HG03097 (cell line): ENCODE measurements at regions not wholly inside any gene's neighbourhood (a gene's known extent, or its start where the extent isn't known, plus 50 kb on each side); places are given as distances from the start of the nearest gene placed in this dataset.
A peak's percentile ranks its signal among the peaks of the same experiment; 100 is the strongest.

ENCODE experiments used
- ATAC-seq: cut with Tn5 transposase; IDR thresholded peaks from one replicate; pipeline ENCODE4 v1.9.1; 2021; ENCODE audit not compliant: unreplicated experiment, low FRiP score

DNA sequence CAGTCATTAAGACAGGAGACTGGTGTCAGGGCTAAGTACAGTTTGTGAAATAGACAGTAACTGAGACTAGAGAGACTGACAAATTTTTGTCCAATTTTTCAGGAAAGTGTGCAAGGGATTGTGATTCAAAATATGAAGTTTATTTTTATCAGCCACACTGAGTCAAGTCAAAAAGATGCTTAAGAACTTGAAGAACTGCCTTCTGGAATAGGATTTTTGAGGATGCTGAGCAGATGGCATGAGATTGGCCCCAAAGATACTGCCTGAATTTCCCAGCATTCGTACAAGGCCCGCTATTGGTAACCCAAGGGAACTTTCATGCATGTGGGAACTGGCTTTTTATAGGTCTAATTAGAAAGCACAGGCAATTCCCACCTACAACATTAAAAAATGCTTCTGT lies 610.0 kb downstream of the LMO4 start:
- ATAC-seq: no peak

DNA sequence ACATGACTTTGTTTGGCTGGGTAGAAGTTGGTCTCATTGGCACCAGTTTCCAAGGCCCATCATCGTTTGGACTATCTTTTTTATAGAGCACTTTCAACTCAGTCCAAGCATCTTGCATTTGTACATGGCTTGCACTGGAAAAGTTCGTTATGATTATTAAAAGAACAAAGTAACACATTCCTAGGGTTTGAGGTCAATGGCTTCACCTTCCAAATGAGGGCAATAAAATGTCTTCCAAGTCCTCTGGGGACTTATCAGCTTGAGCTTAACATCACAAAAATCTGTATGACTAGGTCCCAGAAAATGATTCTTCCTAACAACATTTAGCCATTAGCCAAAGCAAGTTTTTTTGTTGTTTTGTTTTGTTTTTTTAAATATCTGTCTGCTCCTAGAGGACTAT lies 610.8 kb downstream of the LMO4 start:
- no peak for ATAC-seq

DNA sequence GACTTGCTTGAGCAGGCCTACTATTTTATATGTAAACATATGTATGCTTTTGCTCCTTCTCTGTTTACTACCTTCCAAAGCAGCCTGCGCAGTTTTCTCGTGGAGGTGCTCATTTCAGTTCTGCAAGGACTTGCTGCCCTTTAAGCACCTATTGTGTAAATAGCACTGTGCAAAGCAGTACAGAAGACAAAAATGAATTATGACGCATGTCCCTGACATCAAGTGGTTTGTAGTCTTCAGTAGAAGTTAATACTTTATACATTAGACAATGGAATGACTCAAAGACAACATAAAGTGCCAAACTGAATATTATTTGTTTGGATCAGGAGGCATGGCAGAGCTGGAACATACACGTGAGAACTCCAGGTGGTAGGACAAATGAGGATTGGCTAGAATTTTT lies 611.7 kb downstream of the LMO4 start:
- ATAC-seq: no peak

DNA sequence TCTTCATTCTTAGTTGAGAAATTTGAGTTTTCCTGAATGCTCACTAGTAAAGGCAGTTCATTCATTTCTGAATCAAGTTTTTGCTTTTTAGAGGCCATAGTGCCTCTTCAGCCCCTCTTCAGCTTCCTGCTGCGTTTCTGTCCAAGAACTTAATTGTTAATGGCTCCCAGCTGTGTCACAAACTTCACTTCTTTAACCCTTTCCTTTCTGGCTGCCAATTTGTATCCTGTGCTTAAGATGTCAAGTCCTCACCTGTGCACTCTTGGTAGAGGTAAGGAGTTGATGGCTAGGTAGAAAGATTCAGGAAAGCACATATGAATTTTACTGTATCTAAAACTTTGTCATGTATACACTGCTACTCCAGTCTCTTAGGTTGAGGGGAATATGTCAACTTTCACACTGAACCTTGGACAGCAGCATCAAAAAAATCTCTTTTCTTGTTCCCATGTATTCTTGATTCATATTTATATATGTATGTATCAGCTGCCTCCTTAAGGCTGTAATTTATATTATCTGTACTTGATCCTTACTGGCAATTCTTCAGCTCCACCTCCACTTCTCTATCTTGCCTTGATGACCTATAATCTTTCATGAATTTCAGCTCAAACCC lies 612.8 kb downstream of the LMO4 start:
- no peak for ATAC-seq

DNA sequence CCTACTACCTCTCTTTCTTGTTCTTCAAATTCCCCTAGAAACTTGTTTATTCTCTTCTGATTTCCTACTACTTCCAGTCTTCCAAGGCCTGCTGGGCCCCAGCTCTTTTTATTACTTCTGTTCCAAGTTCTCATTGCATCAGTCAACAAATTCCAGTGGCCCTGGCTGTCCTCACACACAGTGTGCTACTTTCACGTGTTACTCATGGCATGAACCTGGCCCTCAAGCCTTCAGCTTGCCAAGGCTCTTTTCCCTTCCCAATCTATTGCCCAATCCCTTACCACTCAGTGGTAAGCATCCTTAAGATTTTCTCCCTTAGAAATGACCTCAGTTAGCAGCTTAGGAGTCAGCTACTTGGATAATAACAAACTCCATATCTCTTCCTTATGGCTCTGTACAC lies 613.5 kb downstream of the LMO4 start:
- no peak for ATAC-seq

DNA sequence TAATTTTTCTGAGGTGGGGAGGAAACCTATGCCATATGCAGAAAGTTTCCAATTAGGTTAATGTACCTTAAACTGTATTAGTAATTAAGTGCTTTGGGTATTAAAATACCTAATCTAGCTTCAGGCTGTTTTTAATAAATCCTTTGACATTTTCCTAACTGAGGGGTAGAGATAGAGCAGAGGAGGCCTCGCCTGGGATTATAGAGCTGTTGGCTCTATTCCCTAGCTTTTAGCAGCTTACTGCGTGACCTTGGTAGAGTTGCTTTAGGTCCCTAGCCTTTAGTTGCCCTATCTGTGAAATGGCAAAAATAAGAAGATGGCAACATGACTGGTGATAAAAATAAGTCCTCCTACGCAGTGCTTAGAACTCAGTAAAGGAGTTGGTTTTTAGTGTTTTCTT lies 621.0 kb downstream of the LMO4 start:
- ATAC-seq: no peak

DNA sequence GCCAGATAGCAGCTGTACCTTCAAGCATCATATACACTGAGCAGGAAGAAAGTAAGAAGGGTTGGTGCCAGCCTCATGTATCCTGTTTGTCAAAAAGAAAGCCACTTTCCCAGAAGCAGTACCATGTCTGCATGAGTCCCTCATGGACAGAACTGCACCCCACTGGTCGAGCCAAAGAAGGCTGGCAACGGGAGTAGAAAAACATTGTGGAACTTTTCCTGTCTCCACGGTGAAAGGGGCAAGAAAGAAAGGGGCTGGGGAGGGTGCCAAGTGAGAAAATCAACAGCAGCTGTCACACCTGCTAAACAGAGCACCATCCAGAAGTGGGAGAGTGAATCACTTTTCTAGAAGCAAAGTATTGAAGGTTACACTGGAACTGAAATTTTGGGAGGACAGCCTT lies 621.7 kb downstream of the LMO4 start:
- no peak for ATAC-seq

DNA sequence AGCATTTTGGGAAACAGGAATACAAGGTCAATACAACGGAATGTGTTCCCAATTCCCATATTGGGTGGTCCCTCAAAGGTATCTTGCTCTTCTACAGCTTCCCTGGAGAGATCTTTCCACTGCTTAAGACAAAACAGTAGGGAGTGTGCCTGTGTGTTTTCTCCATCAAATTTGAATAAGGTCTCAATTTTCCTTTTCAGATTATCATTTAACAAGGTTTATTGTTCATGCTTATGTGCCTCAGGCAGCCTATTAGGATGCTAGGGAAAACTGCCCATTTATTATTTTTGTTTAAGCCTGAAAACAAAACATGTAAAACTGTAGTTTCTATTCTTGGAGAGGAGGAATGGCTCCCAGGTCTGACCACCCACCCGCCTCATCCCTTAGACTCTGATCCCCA lies 622.7 kb downstream of the LMO4 start:
- no peak for ATAC-seq

DNA sequence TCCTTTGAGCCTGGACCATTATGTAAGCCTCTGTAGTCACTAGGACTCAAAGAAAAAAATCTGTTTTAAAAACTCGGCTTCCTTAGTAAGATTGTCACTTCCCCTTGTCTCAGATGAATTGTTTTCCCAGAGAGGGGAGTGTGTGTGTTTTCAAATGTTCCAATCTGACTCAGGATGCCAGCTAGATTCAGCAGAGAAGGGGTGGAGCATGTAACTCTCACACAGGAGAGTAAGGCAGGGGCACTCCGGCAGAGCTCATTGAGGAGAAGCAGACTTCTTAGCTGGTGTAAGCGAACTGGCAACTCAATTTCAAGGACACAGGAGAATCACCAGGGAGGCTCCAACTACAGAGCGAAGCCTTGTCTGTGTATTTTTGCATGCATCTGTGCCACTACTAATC lies 623.2 kb downstream of the LMO4 start:
- ATAC-seq: no peak

DNA sequence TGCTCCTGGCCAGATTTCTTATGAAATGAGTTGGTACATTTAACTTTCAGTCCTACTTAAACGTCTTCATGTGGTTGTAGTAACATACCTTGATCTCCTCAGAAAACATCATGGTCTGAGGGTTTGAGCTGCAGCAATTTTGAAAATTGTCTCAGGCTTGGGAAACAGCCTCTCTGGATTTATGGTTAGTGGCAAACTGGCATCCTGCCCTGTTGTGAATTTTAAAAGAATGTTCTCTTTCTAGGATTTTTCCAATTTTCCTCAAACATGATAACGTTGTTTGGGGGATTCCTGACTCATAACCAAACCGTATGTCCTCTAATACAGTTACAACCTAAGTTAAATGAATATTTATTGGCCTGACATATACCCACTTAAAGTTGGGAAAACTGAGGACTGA lies 624.4 kb downstream of the LMO4 start:
- ATAC-seq: no peak

DNA sequence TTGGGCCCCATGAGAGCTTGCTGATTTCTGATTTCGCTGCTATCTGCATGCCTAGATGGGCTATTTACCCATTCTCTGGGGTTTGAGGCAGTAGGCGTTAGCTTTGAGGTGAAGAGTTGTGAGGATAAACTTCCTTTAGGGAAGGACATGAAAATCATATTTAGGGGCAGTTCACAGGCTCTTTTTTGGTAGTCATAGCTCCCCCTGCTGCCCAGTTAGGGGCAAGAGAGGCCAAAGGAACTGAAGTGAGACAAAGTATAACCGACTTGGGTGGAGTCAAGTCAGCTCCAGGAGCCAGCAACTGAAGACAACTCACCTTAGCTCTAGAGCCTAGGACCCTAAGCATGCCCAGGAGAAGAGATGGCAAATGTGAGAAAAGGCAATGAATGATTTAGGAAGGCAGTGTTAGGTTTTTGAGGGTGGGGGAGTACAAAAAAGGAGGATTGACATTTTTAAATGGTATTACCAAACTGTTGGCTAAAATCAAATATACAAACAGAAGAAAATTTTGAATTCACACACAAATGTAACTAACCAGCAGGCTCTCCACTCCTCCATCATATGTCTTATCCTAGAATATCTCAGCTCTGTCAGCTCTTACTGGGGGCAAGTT lies 625.2 kb downstream of the LMO4 start:
- ATAC-seq: peak; percentile 60

DNA sequence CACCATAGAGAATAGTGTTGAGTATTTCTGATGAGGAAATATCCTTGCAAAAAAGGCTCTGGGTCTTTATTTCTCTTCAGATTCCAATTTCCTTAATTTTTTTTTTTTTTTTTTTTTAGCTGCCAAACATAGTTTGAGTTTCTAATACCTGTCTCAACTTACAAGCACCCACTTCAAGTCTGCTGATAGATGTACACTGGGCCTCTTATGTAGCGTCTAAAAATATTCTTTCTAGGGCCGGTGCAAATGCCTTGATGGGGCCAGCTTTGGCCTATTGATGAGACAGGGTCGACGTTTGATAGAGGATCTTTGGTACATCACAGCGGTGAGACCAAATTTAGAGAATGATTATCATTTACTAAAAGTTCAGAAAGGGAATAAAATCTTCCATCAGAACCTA lies 626.4 kb downstream of the LMO4 start:
- ATAC-seq: no peak

DNA sequence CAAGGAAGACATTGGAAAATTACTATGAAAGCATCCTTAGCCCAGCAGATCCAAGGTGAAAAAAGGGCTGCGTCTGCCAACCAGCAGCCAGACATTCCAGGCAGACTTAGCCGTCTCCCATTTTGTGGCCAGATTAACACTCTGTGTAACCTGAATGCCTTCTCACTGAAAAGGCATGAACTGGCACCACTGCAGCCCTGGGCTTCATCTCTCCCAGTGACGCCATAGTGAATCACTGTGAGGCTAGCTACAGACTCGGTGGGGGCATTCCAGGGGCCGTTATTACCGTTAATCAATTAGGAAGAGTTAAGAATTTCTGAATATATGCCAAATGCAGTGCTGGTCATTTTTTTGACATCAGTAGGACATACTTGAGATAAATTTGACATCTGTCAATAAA lies 627.4 kb downstream of the LMO4 start:
- ATAC-seq: no peak

DNA sequence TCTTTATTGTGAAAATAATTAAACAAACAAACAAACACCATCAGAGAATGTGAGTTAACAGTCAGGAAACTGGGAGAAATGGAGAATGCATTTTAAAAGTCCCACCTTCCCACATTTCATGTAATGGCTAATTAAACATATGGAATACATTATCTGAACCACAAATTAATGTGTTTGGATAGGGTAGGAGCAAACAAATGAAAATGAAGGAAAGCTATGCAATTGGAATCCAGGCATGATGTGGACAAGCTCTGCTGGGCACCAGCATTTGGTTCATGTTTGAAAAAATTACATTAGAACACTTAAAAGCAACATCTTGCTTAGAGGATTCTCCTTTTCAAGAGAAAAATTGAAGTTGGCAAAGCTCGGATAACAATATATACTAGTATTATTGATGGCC lies 628.1 kb downstream of the LMO4 start:
- ATAC-seq: no peak

DNA sequence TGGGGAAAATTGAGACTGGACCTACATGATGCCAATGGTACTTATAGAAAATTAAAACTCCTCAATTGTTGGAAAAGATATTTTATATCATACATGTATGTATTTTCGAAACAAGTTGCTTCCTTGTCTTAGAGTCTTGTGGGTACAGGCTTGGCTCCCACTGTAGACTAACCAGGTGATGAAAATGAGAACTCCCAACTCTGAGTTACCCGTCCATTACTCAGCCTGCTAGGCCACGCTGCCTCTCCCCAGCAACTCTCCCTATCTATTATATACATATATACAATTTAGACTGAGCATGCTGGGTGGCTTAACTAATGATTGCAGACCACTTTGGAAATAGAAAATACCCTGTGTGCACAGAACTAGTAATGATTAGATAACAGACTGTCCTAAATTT lies 628.7 kb downstream of the LMO4 start:
- ATAC-seq: no peak

DNA sequence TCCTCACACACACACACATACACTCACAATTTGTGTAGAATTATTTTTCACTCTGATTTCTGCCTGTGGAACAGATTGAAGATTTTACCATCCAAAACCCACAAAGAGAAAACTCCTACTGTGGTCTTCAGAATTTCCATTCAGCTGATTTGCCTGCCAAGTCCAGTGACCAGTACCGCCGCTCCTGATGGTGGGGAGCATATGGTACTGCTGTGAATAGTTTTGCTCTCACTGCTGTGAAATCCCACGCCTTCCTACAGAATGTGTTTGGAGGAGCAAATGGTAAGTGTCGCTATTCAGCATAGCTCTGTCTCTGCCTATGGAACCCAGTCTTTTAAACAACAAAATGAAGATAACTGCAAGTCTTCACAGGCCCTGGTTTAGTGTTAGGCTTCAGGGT lies 629.5 kb downstream of the LMO4 start:
- no peak for ATAC-seq

DNA sequence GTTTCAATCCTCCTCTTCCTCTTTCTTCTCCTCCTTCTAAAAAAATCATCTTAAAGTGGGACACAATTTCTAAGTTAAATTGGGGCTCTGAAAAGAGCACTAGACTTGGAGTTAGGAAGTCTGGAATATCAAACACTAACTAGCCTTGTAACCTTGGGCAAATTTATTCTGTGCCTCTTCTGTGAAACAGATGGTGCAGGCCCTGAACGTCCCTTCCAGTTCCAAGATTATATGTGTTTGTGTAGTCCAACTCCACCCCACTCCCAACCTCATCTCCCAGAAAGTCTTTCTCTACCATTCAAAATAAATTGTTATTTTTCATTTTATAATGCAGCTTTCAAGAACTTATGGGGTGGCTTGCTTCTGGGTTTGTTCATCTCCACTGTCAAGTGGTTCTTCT lies 630.0 kb downstream of the LMO4 start:
- no peak for ATAC-seq

DNA sequence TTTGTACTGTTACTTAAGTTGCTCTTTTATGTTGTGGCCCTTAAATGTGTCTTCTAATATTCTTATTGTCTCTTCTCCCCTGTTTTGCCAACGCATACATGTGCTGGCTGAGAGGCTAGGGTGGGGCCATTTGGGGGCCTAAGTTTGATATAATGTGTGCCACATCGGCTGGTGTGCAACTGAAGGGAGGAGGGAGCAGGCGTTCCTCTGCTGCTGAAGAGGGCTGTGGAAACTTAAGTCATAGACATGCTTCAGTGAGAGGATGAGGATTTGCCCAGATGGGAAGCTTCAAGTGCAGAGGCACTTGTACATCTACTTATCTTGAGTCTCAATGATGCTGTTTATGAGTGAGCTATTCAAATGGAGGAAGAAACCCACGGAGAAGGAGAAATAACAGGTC lies 630.6 kb downstream of the LMO4 start:
- no peak for ATAC-seq

DNA sequence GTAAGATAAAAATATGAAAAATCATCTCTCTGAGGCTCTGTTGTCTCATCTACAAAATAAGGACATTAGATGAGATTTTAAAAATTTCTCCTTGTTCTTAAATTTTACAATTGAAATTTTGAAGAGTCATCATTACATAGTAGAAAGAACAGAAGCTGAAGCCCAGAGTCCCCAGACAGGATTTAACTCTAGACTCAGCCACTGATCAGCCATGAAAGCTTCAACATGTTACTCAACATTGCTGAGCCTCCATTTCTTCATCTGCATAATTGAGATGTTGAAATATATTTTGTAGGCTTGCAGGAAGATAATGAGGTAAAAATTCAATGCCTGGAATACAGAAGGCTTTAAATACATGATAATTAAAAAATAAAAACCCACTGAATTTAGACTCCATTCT lies 633.3 kb downstream of the LMO4 start:
- no peak for ATAC-seq

DNA sequence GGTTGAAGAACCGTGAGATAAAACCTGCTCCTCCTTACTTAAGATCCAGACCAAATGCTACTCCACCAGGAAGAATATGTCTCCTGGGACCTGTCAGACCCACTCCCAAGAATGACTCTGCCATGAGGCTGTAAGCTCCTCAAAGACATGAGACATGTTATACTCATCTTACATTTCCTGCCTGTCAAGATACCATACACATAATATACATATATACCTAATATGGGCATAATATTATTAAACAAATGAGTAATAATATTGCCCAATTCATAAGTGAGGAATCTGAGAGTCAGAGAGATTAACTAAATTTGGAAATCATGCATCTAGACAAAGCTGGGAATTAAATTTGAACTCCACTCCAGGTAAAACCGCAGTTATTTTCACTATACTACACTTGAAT lies 634.9 kb downstream of the LMO4 start:
- no peak for ATAC-seq

DNA sequence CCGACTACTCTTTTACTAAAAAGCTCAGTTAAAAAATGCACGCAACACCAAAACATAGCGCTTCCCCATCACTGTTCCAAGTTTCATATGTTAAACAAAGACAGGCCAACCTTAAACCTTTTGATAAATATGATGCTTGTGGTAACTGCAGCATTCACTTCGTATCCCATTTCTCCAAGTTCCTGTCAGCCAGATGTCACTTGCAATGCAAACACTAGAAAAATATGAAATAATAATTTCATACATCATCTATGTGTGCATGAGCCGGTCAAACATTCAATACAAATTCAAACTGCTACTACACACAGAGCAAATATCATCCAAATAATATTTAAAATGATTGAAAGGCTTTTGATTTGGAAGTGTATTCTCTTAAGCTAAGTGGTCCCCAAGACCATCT lies 636.5 kb downstream of the LMO4 start:
- no peak for ATAC-seq

DNA sequence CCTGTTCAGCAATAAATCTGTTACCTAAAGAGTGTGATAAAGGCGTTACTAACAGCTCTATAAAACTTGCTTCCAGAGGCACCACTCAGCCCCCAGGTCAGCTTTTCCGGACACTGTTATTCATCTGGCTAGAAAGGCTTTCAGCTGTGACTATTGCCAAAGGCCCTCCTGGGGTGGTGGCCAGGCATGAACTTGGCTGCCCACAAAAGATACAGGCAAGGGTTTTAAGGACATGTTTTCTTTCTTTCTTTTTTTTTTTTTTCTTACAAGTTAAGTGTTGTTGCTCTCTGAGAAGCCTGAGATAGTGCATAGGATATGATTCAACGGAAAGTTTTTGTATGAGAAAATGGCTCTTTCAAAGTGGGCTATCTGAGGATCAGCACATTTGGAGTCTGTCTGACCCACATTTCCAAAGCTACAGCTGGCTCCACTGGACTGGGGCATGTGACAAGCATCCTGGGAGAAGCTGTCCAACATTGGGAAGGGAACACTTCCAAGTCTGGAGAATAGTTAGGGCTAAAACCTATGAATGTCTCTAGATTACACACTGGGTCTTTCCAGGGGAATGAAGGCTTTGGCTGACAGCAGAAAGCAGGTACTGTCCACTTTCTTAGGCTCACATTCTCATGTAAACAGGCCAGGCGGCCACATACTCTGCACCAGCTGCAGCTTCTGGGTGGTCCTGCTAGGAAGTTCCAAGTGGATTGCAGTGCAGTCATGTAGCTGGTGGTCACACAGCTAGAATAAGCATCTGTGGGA lies 639.7 kb downstream of the LMO4 start:
- no peak for ATAC-seq
